HG02885 (cell line): ENCODE measurements at regions not wholly inside any gene's neighbourhood (a gene's known extent, or its start where the extent isn't known, plus 50 kb on each side); places are given as distances from the start of the nearest gene placed in this dataset.

Source experiments
- ATAC-seq: cut with Tn5 transposase; IDR thresholded peaks from one replicate; pipeline ENCODE4 v1.9.1; 2021; ENCODE audit warnings: mild to moderate bottlenecking; ENCODE audit not compliant: unreplicated experiment, poor library complexity

DNA sequence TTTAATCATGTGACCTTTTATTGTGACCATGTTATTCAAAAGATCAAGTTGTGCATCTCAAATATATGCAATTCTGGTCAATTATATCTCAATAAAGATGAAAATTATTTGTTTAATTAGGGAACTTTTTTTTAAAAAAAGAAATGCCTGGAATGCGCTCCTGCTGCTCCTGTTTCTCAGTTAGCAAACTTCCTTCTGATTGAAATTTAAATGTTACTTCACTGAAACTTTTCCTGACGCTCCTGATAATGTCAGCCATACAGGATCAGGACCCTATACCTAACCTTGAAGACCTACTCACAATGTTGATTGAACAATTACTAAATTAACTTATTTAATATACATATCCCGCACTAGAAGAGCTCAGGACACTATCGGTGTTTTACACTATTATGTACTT lies 190.4 kb downstream of the MACC1 start:
- no peak for ATAC-seq

DNA sequence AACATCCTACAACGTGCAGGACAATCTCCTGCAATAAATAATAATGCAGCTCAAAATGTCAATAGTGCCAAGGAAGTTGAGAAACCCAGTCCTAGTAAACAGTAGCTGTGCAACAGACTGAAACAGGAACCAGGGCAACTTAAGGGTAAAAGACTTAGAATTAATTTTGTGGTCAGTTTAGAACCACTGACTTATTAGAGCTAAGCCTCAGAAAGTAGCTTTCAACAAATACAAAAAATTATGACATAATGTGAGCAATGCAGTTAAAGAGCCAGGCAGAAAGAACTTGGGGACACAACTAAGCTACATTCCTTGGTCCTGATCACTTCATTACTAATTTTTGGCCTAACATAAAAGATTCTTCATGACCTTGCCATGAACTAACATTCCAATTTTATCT lies 195.4 kb downstream of the MACC1 start:
- peak; percentile 81 for ATAC-seq

DNA sequence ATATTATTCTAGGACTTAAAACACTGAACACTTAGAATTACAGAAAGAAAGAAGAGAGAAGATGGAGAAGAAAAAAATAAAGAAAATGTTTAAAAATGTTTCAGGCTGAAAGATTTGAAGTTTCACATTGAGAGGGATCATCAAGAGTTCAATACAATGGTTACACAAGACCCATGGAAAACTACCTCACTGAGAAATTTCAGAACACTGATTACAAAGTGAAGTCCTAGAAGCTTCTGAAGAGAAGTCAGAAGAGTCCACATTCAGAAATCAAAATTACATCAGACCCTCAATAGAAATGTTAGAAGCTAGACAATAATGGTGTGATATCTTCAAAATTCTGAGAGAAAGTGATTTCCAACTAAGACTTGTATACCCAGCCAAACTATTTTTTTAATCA lies 196.1 kb downstream of the MACC1 start:
- no peak for ATAC-seq

DNA sequence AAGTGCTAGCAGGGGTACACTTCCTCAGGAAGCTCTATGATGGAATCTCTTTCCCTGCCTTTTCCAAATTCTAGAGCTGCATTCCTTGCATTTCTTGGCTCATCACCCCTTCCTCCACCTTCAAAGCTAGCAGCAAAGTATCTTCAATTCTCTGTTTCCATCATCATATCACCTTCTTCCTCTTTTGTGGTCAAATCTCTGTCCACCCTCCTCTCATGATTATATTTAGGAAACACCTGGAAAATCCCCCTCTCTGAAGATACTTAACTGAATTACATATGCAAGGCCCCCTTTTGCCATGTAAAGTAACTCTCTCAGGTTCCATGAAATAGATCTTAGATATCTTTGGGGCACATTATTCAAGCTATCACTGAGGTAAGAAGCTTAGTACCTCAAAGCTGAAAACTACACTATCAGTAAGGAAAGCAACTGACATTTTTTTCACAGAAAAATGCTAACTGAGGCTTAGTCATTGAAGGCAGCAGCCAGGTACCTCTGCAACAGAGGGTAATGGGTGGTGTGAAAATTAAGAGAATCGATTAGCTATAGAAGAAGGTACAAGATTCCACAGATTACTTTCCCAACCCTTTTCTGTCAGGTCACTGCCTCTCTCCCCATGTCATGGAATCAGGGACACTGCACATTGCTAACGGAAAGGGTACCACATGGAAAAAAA lies 197.3 kb downstream of the MACC1 start:
- ATAC-seq: peak; percentile 76

DNA sequence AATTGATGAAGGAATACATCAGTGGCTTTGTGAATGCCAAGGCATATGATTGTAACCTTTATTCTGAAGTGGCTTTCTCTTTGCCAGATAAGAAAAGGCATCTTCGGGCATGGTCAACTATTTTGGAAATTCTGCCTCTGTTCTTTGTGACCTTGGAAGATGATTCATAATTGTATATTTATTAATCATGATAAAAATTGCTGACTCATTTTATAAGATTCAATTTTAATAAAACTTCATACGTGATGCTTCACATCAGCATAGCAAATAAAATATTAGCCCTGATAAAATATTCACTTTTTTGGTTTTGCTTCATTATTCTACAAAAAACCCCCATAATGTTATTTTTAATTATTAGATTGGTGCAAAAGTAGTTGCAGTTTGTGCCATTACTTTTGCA lies 200.5 kb downstream of the MACC1 start:
- ATAC-seq: no peak

DNA sequence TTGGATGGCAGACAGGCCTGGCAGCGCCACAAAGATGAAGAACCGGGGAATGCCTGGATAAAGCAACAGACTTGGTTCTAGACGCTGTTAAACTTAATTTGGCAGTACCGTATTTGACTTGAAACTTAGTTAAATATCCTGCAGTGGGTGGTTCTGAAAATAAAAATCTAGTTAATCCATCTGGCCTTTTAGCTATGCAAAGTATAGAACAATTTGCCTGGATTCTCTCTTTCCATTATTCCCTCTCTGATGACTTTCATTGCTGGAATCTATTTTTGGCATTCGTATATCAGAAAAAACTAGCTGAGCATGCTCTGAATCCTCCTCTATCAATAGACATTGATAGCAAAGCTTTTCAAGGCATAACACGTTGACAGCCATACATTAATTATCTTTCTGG lies 203.6 kb downstream of the MACC1 start:
- no peak for ATAC-seq

DNA sequence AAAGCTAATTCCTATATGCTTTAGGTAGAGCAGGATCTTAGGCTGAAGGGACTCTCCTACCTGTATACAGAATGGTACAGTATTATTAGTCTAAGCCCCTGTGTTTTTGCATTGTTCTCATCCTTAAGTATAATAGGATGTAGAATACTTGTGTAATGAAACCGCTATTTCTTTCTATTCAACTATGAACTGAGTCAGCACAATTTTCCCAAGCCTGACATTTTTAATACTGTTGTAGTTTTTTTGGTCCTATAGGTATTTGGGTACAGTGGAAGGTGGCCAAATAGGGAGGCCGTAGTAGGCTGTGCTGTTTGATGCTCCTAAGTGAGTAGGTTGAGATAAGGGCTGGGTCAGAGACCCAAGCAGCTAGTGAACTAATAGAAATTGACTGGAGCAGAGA lies 205.1 kb downstream of the MACC1 start:
- ATAC-seq: no peak

DNA sequence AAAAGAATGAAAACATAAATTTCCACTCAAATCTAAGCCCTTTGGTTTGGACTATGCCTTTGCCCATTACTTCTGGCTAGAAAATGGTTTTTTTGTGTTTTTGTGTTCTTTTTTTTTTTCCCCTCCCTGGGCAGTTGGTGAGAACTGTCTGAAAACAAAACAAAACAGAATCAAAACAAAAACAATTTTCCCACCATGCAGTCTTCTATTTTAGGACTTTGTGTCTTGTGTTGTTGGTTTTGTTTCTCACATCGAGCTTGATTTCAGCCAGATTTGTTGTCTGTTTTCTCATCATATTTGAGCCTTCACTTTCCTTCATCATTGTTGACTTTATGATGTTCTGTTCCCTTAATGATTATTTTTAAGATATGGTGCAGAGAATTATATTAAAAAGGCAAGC lies 206.3 kb downstream of the MACC1 start:
- ATAC-seq: no peak

DNA sequence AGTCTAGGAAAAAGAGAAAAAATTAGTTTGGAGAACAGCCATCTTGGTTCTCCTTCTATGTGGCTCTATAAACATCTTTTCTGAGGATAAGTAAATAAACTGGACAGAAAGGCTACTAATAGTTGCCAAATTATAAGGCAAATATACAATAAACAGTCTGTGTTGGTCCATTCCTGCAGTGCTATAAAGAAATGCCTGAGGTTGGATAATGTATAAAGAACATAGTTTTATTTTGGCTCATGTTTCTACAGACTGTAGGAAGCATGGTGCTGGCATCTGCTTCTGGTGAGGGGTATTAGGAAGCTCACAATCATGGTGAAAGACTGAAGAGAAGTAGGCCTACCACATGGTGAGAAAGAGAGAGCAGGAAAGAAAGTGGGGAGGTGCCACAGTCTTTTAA lies 209.7 kb downstream of the MACC1 start:
- no peak for ATAC-seq

DNA sequence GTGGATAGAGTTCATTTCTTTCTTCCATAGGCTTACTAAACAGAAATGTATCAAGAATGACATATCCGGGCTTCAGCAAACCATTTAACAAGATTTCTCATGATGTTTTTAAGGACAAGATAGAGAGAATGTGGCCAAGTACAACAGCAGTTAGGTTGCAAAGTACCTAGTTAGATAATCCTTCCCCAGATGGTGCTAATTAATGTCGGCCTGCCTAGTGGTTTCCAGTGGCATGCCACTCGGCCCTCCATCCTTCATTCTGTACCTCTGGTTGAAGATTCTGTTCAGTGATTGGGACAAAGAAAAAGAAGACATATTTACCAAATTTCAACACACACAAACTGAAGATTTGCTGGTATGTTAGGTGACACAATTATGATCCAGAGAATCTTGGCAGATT lies 212.1 kb downstream of the MACC1 start:
- ATAC-seq: no peak

DNA sequence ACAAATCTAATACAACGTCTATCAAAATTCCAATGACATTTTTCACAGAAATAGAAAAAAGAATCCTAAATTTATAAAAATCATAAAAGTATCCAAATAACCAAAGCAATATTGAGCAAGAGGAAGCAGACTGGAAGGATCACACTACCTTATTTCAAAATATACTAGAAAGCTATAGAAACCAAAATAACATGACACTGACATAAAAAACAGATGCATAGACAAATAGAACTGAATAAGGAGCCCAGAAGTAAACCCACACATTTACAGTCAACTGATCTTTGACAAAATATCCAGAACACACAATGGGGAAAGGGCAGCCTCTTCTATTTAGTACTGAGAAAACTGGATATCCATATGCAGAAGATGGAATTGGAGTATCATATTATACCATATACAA lies 217.5 kb downstream of the MACC1 start:
- ATAC-seq: no peak

DNA sequence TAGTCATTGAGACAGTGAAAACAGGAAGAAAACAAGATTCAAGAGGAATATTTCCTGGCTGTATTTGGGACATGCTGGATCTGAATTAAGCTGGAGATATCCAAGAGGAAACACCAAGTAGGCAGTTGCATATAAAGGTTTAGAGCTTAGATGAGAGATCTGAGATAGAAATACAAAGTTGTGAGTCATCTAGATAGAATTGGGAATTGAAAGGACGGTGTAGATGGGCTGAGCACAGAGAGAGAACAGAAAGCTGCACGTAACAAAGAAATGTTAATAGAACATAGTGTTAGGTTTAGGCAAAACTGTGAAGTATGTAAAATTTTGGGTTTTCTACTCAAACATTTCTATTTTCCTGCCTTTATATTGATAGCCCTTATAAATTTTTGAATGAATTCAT lies 218.5 kb upstream of the TMEM196 start:
- ATAC-seq: no peak

DNA sequence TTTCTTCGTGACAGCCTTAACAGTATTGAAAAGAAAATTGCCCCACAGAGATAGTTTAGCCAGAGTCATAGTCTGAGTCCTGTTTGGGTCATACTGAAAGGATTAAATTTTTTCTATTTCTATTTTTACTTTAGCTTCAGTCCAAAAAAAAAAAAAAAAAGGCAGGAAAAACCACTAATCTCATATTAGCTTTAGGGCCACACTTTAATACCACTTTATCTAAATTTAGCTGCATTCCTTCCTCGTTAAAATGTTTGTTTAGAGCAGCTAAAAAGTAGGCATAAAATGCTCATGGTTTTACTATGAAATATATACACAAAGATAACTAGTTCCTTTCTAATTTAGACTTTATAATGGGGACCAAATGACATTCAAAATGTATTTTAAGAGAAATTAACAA lies 216.5 kb upstream of the TMEM196 start:
- no peak for ATAC-seq

DNA sequence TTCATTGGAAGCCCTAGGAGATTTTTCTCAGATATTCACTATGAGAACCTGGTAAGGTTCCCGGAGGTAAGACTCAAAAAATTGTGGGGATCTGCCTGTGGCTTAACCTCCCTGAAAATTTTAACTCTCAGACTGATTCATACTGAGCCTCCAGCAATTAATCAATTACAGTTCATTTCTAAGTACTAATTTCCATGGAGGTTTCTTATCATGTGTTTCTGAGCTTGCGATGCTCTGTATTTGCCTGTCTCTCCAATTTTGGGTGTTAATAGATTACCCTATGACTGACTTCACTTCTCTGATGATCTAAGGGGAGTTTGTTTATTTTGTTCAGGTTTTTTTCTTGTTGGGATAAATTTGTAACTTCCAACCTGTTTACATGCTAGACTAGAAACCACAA lies 215.4 kb upstream of the TMEM196 start:
- ATAC-seq: no peak

DNA sequence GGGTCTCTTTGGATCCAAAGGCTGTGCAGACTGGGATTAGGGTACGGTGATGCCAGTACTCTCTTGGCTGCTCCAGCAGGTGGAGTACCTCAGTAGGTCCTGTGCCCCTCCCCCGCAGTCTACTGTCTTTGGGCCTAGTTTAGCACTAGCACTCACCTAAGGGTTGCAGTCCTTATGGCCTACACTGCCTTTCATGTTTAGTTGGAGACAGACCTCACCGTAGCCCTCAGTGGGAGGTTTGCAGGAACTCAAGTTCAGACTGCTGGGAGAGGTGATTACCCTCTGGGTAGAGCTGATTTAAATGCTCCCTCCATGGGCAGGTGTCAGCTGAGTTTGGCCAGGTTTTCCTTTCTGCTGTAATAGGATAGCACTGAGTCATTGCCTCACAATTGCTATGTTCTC lies 210.8 kb upstream of the TMEM196 start:
- no peak for ATAC-seq

DNA sequence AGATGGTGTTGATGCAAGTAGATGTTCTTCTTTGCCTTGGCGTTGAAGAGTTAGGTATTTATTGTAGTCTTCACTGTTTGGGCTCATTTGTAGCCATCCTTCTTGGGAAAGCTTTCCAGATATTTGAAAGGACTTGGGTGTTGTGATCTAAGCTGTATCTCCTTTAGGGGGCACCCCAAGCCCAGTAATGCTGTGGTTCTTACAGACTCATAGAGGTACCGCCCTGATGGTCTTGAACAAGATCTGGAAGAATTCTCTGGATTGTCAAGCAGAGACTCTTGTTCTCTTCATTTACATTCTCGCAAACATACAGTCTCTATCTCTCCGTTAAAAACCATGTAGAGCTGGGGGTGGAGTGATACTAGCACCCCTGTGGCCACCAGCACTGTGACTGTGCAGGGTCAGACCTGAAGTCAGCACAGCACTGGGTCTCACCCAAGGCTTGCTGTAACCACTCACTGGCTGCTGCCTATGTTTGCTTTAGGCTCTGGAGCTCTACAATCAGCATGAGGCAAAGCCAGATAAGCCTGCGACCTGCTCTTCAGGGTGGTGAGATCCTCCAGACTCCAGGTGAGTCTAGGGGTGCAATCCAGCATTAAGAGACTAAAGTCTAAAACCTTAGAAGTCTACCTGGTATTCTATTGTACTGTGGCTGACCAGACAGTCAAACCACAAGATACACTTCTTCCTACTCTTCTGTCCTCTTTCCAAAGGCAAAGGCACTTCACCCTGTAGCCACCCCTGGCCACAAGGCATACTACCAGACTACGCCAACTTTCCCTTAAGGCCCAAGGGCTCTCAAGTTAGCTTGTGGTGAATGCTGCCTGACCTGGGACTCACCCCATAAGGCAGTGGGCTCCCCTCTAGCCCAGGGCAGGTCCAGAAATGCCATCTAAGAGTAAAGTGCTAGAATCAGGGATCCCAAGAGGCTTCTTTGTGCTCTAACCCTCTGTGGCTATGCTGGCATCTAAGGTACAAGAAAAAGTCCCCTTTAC lies 209.7 kb upstream of the TMEM196 start:
- ATAC-seq: peak; percentile 55

DNA sequence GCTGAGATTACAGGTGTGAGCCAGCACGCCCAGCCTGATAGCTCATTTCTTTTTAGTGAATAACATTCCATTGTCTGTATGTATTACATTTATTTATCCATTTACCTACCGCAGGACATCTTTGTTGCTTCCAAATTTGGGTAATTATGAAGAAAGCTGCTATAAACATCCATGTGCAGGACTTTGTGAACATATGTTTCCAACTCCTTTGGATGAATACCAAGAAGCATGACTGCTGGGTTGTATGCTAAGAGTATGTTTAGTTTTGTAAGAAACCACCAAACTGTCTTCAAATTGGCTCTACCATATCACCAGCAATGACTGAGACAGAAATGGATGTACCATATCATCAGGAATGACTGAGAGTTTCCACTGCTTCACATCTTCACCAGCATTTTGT lies 200.2 kb upstream of the TMEM196 start:
- ATAC-seq: no peak

DNA sequence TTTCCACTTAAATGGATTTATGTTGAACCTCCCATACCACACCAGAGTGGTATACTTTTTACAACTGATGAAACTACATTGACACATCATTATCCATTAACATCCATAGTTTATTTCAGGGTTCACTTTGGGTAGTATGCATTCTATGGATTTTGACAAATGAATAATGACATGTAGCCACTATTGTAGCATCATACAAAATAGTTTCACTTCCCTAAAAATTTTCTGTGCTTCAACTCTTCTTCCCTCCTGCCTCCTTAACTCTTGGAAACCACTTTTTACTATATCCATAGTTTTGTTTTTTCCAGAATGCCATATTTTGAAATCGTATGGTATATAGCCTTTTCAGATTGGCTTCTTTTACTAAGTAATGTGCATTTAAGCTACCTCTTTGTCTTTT lies 199.5 kb upstream of the TMEM196 start:
- no peak for ATAC-seq

DNA sequence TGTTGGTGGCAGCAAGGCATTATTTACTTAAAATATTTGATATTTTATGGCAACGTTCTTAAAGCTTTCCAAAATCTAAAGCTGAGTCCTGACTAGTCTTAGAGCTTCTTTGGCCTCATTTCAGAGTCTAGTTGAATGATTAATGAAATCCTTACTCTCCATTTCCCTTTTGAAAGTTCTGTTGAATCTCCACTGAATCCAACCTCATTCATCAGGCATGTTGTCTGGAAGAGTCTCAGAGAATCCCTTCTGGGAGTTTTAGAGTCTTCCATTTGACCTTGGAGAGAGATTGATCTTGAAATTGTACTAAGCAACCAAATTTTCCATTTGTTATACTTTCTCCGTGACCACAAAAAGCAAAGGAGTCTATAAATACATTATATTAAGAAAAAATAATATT lies 198.5 kb upstream of the TMEM196 start:
- no peak for ATAC-seq

DNA sequence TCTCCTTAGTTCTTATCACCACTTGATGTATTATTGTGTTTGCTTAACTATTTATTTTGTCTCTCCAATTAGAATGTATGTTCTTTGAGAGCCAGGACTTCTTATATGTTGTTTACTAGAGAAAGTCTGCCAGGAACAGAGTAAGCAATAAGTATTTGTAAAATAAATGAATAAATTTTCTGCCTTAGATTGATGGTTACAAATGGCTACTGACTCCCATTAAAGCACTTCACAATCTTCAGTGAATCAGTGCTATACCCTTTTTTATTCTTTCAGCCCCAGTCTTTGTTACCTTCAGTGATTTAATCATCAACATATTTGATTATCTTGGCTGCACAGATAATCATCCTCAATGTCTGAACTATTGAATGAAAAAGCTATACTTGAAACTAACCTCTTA lies 197.1 kb upstream of the TMEM196 start:
- ATAC-seq: no peak

DNA sequence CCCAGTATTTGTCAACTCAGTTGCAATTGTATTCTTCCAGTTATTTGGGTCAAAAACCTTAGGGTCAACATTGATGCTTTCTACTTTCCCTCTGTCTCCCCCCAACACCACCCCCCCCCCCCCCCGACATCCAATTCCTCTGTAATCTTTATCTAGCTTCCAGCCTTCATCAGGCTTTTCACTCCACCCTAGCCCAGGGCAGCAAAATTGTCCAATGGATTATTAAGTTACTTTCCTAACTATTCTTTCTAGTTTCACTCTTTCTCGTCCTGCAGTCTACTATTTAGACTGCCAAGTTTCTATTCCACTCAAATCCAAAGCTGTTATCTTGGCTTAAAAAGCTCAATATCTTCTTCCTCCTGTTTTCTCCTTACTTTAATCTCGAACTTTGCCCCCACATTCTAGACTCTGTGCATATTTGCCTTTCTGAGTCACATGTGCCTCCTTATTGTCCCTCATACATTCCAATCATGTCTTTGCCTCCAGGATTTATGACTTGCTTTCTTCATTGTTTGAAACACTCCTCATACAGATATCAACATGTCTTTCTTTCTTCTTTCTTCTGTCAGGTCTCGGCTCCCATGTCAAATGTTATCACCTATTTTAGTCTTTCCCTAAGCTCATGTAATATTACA lies 196.6 kb upstream of the TMEM196 start:
- ATAC-seq: no peak
